HG03175 (cell line): ENCODE measurements at regions not wholly inside any gene's neighbourhood (a gene's known extent, or its start where the extent isn't known, plus 50 kb on each side); places are given as distances from the start of the nearest gene placed in this dataset.

Experiments used
- ATAC-seq: cut with Tn5 transposase; IDR thresholded peaks from one replicate; pipeline ENCODE4 v1.9.1; 2021; ENCODE audit warnings: mild to moderate bottlenecking, moderate library complexity; ENCODE audit not compliant: unreplicated experiment

DNA sequence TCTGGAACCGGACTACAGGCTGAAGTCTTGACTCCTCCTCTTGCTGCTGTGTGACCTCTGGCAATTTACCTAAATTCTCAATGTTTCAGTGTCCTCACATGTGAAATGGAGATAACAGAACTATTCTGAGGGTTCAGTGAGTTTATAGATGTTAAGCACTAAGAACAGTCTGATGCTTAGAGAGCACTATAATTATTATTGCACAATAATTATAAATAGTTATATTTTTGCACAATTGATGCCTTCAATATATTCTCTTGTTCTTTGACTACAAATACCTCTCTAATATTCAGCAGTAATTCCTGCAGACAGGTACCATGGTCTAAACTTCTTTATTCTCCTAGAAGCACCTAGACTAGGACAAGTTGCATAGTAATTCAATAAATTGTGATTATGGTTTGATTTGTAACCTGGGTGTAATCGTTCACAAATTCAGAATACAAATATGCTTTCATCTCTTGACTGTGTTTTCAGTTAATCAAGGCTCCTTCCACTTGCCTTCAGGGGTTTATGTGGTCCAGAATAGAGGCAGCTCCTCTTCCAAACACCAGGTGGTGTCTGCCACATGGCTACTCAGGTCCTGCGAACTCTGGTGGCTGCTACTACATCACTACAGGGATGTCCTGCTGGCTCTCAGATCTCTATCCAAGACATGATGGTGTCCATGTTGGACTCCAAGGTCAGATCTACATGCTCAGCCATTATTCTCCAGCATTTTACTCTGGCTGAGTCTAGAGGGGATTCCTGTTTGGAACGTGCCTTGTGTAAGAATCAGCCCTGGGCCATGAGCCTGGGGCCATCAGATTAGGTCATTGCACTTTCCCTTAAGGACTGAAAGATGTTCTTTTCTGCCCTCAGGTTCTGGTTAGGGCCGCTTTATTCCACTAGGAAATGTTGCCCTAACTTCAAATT lies 103.4 kb downstream of the QRFPR start:
- peak; percentile 44 for ATAC-seq

DNA sequence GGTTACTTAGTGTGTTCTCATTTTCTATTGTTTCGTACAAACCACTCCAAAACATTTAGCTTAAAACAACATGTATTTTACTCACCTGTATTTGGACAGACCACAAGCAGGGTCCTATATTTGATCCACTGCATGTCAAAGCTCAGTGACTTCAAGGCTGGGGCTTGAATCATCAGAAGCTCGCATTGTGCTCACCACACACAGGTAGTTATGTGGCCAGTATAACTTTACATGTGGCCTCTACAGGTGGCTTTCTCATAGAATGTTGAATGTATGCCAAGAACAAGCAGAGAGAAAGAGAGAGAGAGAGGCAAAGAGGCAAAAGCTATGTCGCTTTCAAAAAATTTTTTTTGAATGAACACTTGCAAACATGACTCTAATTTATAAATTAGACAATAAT lies 107.6 kb downstream of the QRFPR start:
- ATAC-seq, result no peak

DNA sequence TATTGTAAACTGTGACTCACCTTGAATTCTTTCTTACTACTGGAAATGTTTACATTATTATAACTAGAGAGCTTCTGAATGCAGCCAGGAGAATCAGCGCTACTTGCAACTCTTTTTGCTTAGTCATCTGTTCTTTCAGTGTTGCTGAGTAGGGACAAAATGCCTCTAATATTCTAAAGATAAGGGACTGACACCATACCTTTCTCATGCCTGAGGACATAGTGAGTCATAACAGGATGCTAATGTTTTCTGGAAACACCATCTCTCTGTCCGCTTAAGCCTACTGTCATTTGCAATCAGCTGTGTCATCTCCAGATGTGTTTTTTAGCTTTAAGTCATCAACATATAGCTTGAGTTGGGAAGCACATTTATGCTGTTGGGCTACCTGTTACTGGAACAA lies 108.3 kb downstream of the QRFPR start:
- peak; percentile 85 for ATAC-seq

DNA sequence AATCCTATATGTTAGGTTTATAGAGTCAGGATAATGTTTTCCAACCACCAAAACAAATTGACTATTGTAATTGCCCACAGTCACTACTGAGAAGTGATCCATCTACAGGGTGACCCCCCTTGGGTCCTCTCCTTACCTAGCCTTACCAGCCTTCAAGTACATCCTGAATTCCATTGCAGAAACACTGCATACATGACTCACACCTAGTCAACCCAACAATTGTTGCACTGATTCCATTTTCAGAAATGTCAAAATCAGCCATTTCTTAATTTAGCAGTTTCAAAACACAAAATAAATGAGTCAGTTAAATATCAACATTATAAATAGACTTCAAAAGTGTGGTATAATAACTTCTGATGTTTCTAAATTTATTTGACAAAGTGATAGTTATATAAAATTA lies 106.3 kb upstream of the TNIP3 start:
- no peak for ATAC-seq

DNA sequence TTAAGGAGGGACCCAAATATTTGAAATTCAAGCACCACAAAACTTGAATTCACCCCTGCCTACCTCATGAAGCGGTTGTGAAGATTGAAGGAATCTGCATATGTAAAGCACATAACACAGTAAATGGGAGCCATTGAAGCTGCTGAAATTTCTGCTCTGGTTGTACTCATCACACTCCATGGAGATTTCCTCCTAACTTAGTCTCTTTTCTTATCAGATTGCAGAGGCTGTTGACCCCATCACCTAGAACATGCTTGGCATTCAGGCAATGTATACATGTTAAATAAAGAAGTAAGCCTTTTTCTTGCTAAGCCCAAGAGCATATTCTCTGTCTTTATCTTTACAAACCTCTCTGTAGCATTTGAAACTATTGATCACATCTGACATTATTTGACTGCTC lies 104.9 kb upstream of the TNIP3 start:
- ATAC-seq, result no peak

DNA sequence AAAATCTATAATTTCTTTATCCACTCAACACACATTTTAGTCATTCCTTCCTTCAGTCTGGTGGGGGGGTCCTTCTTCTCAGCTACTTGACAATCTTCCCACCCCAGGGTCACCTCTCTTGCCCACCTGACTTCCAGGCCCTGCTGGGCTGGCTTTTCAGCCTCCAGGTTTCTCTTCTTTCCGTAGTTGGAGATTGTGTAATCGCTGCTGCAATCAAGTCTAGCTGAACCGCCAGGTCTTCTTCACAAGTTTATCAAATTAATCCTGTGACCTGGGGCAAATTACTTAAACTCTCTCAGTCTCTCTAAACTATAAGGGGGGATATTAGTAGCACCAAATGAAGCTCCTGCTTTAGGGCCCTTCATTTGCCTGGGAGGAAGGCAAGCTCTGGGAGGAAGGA lies 102.9 kb upstream of the TNIP3 start:
- no peak for ATAC-seq

DNA sequence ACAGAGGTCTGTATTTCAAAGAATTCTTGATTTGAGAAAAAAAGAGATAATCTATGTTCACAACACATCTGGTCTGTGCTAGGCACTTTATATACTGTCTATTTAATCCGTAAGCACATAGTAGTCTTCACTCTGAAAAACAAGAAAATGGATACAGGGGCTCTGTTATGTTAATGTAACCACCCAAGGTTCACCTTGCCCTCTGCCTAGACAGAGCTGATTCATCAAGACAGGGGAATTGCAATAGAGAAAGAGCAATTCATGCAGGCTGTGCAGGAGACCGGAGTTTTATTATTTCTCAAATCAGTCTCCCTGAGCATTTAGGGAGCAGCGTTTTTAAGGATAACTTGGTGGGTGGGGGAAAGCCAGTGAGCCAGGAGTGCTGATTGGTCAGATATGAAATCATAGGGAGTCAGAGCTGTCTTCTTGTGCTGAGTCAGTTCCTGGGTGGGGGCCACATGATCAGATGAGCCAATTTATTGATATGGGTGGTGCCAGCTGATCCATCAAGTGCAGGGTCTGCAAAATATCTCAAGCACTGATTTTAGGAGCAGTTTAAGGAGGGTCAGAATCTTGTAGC lies 92.9 kb upstream of the TNIP3 start:
- ATAC-seq, result peak; percentile 1

DNA sequence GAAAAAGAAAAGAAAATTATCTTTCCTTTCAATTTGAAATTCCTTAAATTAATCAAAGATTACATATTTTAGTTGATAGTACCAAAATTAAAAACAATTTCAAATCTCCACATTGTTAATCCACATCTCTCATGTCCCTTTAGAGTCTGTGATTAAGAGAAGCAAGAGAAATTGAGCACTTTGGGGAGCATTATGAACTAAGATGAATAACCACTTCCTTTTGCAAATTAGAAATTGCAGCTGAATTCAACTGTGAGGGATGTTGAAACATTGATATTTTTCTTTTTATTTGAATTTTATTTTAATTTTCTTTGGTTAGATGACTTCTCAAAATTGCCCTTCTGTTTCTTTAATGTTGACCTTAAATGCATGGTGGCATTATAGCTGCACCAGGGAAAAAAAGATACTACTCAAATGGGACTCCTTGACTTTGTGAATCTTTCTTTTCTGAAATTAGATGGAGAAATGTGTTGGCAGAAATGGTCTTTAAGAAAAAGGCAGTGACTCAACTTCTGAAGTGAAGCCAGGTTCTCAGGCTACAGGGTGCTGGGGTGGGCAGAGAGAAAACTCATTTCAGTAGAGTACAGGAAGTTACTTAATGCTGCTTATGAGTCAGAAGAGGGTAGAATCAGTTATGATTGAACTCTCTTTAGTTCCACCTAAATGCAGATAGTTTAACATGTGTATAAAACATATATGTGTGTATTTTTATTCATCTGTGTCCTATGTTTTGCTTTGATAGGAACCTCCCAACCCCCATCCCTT lies 92.0 kb upstream of the TNIP3 start:
- peak; percentile 99 for ATAC-seq

DNA sequence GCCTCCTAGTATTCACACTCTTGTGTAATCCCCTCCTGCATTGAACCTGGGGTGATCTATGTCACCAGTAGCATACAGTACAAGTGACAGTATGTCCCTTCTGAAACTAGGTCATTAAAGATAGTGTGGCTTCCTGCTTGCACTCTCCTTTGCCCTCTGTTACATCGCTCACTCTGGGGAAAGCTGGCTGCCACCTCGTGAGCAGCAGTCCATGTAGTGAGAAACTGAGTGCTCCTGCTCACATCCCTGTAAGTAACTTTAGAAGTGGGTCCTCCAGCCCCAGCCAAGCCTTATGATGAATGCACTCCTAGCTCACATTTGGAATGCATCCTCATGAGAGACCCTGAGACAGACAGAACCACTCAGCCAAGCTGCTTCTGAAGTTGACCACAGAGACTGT lies 89.8 kb upstream of the TNIP3 start:
- peak; percentile 20 for ATAC-seq

DNA sequence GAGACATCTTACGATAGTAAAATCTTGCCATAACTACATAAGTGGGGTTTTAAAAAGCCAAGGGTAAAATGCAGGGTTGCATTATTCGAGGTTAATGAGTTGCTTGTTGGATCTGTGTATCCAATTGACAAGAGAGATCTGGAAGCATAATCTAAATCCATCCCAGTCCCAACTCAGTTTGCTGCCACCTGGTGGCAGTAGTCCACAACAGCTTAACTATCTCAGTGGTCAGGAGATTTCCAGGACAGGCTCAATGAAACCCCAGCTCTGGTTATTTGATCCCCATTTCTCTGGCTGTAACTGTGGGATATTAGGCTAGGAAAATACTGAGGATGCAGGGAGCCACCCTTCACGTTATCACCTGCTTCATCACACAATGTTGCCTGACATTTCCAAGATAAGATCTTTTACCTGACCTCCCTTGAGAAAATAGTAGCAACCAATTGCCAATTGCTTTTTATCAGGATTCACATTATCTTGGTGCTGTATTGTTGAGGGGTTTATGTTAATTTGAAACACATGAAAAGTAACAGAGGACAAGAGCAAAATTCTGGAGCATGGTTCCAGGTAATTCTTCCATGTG lies 88.2 kb upstream of the TNIP3 start:
- ATAC-seq, result peak; percentile 35

DNA sequence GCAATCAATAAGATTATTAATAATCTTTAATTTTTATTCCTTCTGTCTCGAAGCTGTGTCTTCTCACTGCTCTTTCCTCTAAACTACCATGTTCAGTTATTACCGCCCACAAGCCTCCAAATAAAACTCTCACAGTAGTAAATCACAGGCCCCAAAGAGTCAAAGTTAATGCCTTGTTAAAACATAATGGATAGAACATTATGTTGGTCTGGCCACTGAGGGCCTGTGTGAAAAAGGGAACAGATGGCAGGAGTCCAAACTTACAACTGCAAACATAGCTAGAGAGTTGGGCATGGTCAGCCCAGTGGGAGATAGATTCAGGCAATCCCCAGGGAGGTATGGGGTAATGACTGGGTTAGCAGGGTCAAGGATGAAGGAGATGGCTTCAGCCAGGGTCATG lies 84.6 kb upstream of the TNIP3 start:
- ATAC-seq, result no peak

DNA sequence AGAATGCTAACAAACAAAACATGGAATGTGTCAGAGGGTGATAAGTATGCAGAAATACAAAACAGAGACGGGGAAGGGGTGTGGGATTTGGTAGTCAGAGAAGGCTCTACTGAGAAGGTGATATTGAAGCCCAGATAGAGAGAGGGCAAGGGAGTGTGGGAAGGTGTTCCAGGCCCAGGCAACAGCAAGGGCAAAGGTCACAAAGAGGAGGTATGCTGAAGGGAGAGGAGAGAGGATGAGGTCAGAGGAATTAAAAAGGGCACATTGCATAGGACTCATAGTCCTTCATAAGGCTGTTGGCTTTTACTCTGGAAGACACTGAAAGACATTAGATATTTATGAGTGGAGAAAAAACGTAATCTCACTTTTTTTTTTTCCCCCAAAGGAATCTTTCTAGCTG lies 82.6 kb upstream of the TNIP3 start:
- ATAC-seq, result no peak

DNA sequence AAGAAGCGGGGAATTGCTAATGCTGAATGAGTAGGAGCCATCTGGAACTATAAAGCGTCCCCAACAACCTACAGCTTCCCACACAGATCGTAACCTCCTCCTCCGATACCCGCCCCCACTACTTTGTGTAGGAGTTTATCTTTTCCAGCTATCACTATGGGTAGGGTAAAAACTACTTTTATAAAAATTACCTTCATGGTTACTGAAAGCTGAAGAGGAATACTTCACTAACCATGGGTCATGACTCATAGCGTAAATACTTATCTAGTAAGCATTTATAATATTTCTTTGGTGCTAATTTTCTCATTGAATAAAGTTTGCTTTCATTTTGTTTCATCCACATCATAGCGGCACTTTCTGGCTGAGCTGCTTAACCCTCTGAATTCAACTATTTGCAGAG lies 79.4 kb upstream of the TNIP3 start:
- no peak for ATAC-seq

DNA sequence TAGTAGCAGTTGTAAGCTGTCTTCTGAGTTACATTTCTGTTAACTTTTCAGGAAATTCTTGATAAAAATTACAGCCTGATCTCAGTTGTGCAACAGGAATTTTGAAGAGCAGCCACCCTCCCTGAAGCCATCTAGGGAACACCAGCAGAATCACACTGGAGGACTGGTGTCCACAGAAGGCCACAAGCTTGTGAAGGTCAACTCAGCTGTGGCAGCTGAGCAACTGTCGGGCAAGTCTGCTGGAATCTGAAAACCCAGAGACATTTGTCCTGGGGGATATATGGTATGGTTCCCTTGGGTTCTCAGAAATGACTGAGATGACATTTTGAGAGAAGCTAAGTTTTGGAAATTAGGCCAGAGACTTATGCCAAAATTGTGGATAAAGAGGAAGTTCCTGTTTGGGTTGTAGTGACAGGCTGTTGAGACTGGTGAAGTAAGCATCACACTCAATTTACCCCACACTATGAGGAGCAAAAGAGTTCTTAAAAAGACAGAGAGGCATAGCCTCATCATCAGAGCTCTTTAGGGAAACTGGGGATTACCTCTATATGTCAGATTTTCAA lies 78.1 kb upstream of the TNIP3 start:
- ATAC-seq, result no peak

DNA sequence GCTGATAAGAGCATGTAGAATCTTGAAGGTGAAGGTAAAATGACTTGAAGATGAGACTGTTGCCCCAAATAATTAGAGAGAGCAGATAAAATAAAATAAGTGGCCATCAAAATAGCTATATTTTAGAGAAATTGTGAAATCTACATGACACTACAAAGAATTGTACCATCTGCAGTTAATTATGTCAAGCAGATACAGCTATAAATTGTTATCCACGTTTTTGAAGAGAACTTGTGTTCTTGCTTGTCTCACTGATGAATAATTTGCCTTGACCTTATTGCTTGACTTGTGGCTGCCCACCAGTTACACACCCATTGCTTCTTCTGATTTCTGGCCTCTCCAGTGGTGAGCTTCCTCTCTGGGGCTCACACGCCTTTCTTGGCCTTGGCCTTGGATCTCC lies 75.8 kb upstream of the TNIP3 start:
- no peak for ATAC-seq

DNA sequence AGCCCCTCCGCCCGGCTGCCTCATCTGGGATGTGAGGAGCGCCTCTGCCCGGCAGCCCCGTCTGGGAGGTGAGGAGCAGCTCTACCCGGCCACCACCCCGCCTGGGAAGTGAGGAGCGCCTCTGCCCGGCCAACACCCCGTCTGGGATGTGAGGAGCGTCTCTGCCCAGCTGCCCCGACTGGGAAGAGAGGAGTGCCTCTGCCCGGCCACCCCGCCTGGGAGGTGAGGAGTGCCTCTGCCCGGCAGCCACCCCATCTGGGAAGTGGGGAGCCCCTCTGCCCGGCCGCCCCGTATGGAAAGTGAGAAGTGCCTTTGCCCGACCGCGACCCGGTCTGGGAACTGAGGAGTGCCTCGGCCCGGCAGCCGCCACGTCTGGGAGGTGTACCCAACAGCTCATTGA lies 74.3 kb upstream of the TNIP3 start:
- no peak for ATAC-seq

DNA sequence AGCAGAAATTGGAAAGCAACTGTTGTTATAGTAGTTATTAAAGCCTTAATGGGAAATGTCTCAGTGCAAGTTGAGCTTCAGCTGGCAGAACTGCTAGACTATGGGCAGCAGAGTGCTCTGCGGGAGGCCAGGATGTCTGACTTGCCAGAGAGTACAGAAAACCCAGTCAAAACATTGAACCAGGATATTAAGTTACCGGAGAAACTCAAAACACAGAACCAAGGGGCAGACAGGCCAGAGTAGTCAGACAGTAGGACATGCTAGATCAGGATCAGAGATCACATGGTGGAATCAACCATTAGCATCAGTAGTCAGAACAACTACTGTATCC lies 72.9 kb upstream of the TNIP3 start:
- ATAC-seq, result no peak

DNA sequence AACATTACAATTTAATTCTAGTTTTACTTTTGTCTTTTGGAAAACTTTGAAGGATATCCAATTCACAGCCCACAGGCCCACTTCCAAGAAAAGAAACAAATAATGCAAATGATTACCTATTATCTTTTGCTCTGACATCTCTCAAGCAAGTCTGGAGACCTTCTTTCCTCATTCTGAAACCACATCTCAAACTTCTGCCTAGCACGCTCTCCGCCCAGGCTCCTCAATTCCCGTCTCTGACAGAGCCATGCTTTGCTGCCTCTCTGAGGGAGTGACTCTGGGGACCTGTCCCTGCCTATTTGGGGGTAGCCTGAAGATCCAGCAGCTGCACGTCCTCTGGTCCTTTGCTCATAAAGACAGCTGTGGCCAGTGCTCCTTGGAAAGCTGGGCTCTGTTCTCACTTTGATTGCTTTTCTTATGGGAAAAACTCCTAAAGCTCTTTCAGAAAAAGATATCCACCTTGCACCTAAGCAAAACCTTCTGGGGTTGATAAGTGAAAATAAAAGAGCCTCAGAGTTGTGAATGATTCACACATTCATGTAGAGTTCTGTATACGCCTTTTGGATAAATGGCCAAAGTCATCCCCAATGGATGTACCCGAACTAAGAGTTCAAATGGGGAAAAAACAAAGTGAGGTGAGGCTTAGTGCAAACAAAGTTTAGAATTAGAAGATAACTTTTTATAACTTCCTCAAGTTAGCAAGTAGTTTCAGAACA lies 72.4 kb upstream of the TNIP3 start:
- no peak for ATAC-seq

DNA sequence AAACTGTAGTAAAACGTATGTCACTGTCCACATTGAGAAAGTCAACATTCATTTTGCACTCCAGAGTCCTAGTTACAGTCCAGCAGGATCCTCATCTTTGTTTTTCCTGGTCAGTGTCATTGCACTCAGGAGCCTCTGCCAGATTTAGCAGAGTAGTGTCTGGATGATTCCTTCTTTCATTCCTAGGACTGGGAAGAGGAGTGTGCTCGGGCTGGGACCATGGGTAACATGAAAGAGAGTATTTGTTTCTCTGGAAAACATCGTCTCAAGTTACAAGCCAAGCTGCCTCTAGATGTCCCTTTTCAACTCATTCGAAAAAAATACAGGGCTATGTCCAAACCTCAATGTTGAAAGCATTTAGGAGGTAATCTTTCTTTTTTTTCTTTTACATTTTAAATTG lies 69.9 kb upstream of the TNIP3 start:
- ATAC-seq, result no peak

DNA sequence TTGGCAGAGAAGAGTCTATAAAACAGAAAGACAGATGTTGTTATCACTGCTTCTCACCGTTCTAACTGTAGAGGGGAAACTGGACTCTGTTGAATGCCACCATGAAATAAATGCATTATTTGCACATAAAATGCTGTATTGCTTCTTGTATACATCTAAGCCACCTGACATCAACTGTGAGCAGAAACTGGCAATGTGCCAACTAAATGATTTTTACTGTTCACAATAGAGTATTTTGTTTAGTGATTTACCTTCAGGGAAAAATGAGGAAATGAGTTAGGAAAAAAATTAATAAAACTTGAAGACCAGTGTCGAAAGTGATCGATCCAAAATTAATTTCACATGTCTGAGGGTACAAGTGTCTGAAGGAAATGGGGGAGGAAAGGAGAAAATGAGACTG lies 65.9 kb upstream of the TNIP3 start:
- ATAC-seq, result no peak

DNA sequence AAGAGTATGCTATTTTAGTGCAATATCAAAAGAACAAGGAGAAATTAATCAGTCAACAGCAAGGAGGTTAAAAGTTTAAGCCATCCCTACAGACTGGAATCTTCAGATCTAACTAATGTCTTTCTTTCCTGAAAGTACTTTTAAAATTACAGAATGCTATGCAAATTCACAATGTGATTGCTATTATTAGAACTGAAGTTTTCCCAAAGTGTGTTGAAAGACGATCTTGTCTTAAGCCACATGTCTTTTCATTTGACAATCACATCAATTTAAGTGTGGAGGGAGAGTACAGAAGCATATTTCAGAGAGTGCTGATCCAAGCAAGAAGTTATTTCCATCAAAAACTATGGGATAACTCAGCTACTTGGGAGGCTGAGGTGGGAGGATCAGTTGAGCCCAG lies 64.7 kb upstream of the TNIP3 start:
- ATAC-seq, result no peak
